T-helper 1 cell (primary cell): ENCODE measurements at regions not wholly inside any gene's neighbourhood (a gene's known extent, or its start where the extent isn't known, plus 50 kb on each side); places are given as distances from the start of the nearest gene placed in this dataset.
"Not testable (repeated sequence)": the region's sequence is repeated elsewhere in the genome, so short reads cannot be mapped to it uniquely, and the experiment has no call there.

Source experiments
- DNase-seq, 5 donors: peaks; one replicate each; pipeline ENCODE4 v3.0.0-alpha.2; 2012 to 2020

DNA sequence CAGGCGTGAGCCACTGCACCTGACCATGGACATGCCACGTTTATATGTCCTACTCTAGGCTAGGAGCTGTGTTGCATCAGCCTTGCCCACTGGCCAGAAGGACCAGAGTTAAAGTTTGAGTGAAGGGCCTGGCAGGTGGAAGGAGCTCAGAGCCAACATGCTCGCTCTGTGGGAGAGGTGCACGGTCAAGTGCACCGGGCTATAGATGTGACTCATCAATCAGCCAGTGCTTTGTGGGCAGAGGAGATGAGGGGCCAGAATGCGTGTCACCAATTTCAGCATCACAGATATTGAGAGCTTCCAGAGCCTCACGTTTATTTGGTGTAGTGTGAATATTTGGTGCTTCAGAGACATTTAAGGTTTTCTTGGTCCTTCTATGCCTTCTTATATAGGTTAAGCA, 137.3 kb upstream of the KBTBD8 start:
- DNase-seq = no peak

DNA sequence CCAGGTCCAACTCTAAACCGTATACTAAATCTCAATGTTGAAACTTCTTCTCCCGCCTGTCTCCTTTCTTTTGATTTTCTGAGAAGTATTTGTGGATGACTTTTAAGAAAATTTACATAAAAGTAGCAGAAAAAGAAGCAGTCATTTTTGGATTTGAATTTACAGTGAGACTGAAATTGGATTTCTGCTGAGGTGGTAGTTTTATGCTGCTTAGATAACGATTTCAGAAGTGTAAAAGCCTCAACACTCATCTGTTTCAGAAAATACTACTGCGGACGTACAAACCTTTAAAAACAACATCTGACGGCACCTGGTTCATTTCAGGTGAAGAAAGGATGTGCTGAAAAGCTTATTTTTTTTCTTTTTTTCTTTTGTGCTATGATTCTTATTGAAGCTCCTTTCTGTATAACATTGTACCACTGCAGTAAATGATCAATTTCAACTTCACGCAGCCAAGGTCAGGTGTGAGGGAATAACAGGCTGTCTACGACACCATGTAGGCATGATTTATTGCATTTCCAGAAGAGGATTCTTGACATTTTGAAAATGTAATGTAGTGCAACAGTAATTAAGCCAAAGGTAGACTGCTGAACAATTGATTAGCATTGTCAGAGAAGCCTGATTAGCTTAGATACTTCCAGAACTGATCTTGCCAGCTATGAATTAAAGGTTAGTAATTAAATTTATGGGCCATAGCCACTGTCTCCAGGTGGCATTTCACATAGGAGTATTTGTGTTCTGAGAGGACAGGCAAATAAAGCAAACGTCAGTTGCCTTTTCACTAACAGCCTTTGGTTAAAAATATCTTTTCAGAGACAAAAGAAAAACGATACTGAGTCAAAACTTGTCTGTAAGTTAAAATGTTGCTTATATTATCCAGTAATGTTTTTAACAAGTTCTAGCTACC, 134.6 kb upstream of the KBTBD8 start:
- no peak for DNase-seq

DNA sequence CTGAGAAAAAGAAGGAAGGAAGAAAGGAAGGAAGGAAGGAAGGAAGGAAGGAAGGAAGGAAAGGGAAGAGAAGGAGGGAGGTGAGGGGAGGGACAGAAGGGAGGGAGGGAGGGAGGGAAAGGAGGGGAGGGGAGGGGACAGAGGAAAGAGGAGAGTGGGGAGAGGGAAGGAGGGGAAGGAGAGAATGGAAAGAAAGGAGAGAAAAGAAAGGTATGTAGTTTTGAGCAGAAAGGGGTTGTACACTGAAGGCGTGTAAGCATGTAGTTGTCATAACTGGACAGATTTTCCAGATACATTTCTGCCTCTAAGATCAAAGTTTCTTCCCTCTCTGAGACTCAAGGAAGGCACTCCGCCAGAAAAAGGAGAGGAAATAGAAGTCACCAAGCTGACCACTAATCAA, 113.4 kb upstream of the KBTBD8 start:
- no peak for DNase-seq

DNA sequence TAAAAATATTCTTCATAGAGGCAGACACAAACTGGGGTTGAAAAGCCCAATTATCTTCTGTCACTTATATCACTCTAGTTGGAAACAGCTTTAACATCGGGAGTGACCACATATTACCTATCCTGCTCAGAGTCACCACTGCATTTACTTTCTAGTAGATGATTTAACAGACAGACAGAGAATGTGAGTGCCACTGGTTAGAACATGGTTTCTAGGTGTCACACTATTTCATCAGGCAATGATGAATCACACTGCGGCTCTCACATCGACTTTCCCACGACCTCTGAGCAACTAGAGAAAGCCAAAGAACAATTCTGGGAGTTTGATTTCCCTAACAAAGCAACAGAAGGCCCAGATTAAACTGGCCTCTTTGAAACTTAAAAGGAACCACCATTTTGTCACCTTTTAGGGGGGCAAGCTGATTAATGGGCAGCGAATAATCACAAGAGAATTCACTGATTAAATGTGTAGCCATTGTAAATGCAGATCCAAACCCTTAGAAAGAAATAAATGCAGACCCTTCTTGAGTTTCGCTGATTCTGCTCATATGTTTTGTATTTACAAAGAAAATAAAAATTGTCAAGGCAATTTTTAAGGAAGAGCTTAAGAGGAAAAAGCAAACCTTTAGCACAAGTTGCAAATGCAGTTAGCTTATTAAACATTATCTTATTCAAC, 112.6 kb upstream of the KBTBD8 start:
- DNase-seq = no peak

DNA sequence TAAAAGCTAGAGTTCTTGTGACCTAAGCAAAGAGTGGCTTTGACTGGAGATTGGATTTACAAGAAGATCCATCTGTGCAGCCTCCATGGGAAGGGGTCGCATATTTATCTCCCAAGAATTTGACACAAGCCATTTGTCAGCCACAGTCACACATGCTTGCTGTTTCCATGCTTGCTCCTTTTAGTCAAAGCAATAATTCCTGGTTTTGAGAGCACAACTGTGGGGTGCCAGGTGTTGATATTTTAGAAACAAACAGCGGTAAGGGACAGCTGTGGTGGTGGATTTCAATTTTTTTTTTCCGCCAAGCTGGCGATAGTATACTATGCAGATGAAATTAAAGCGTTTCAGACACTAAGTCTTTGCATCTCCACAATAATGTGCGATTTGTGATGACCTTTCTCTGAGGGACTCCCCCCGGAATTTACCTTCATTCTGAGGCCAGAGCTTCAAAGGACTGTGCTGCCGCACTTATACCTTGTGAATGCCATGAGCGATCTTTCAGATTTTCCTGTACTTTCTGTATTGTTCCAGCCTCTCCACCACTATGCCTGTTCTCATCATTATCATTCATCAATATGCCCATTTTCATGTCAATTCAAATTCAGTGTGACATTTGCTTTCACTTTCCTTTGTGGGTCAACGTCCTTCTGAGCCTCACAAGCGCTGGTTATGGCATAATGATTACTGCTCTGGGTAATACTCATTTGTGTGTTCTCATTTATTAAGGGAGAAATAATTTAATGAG, 108.2 kb upstream of the KBTBD8 start:
- DNase-seq = peak in 1 of 5 donors; percentile 10

DNA sequence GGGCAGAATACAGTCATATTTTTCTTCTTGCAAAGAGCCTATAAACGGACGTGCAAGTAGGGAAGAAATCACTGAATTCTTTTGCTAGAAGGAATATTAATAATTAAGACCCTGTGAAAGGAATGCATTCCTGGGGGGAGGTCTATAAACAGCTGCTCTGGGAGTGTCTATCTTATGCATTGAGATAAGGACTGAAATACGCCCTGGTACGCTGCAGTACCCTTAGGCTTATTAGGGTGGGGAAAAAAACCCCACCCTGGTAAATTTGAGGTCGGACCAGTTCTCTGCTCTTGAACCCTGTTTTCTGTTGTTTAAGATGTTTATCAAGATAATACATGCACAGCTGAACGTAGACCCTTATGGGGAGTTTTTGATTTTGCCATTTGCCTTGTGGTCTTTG, 100.0 kb upstream of the KBTBD8 start:
- no peak for DNase-seq

DNA sequence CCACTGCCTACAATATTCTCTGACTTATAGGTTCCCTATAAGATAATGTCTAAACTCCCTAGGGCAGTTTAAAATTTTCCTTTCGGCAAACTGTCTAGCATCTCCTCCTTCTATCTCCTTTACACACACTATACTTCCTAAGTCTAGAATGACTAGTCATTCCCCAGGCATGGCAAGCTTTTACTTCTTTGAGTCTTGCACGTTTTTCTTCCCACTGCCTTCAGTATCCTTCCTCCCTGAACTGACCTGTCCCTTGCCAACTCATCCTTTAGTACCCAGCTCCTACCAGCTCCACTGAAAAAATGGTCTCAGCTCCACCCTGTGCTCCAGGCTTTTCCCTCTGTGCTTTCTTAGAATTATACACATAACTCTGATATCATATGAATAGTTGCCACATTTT, 93.8 kb upstream of the KBTBD8 start:
- no peak for DNase-seq

DNA sequence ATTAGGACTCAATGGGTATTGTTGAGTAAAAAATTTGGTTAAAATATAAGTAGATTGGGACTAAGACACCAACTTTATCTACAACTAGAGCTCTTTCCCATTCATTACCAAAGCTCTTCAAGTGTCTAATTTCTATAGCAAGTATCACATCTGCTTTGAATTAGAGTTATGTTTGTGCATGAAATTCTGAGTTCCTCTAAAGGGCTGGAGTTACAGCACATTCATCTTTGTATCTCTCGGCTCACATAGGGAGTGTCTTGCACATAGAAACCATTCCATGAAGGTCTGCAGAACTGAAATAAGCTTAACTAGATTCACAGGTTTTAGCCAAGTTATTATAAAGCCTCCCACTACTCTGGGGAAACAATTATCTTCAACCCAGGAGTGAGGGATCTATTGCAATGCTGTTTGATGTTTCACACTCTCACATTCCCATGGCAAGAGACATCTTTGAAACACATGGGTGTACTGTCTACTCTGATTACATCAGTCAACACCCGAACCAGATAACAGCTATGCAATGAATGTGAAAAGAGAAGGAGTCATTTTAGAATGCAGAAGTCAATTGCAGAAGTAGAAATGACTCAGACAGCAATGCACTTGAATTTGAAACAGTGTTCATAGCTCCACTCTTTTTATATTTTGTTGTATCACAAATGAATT, 93.1 kb upstream of the KBTBD8 start:
- no peak for DNase-seq

DNA sequence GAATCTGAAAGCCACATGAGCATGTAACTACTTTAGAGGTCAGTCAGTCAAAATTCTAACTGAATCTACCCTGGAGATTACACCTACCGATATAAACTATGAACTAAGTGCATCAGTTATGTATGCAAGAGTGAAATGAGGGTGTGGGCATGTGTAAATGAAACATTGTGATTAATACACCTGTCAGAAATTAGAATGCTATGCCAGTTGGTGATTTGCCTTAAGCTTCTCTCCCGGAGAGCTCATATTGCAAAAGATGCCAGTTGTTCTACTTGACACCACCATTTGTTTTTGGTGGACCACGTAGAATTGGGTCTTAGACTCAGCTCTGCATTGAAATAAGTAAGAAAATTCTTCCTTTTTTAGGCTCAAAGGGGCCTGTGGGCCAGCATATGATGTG, 91.0 kb upstream of the KBTBD8 start:
- DNase-seq = no peak

DNA sequence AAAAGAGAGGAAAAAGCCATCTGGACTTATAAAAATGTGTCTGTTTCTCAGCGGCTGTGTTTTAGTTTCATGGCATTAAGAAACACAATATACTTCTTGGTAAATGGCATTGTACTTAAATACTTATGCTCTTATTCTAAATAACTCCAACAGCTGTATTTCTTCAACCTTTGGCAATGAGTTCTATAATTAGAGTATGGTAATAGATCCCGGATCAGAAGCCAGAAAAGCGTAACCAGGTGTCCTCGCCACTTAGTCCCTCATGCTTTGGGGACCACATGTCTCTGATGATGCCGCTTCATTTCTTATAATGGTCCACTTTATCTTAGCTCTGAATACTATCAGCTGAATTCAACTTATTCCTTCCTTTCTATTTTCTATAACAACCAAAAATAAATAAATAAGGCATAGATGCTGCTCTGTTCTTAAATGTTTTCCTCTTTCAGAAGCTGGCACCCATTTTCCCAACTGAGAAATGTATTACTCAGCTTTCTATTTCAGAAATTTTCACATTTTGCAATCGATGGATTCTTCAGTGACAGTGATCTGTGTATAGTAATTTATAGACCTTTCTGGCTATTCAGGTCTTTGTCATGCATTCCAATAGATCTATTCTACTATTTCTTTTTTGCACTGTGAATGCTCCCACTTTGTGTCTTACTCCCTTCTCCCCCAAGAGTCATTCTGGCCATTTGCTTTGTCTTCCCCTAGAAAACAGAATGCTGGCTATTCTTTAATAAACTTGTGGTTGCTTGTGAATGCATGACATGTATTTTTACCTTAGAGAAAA, 87.6 kb upstream of the KBTBD8 start:
- no peak for DNase-seq

DNA sequence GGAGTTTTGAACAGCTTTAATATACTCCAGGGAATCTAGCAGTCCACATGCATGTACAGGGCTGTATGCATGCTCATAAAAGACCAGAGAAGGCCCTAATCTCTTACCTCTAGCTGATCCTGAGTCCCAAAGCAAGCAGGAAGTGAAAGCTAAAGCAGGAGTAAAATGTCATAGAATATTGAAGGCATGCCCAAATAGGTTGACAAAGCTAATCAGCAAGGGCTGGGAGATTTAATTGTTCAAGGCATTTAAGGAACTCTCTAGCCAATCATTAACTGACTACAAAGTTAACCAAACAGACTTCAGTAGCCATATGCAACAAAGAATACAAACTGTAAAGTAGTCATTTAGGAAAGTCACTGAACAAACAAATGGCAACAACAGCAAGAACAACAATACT, 85.8 kb upstream of the KBTBD8 start:
- no peak for DNase-seq

DNA sequence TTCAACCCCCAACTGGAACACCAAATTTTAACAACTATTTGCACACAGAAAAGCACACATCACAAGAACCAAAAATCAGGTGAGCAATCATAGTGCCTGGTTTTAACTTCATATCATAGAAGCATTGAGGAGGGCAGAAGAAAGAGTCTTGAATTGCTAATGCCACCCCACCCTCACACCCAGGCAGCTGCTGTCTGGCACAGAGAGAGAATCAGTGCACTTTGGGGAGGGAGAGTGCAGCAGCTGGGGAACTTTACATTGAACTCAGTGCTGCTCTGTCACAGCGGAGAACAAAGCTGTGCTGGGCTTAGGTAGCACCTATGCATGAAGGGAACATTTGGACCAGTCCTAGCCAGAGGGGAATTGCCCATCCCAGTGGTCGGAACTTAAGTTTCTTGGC, 76.0 kb upstream of the KBTBD8 start:
- DNase-seq = no peak

DNA sequence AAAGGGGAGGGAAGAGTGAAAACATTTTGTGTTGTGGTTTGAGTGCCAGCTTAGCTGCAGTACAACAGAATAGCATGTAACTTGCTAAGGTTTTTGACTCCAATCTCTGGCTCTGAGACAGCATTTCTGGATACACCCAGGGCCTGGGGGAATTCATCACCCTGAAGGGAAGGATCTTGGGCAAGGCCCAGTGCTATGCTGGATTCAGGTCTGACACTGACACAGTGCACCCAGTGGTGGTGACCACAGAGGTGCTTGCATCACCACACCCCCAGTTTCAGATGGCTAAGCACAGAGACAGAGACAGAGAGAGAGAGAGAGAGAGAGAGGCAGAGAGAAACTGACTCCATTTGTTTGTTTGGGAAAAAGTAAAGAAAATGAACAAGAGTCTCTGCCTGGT, 74.1 kb upstream of the KBTBD8 start:
- no peak for DNase-seq

DNA sequence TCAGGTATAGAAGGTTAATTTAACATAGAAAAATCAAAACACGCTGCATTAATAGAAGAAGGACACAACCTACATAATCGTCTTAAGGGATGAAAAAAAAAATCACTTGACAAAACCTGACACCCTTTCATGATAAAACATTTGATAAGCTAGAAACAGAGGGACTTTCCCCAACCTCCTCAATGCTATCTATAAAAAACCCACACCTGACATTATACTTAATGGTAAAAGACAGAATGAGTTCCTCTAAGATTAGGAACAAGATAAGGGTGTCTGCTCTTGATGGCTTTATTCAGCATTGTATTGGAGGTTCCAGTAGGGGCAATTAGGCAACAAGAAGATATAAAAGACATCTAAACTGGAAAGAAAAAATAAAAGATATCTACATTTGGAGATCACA, 69.9 kb upstream of the KBTBD8 start:
- no peak for DNase-seq

DNA sequence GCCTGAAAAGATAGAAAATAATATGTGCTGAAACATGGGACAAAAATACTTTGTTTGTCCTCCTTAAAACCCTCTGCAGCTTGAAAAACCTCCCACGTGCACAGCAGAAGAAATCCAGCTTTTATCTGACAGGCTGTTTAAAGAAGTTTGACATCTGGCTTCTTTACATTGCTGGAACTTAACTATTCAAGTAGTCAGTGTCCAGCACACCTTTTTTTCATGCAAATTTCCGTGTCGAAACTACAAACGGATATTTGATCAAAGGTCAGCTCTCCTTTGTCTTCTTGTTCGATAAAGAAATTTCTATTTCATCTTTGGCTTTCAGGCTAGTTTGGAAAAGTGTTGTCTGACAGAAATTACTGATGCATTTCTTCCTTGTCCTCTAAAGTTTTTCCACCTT, 66.8 kb upstream of the KBTBD8 start:
- DNase-seq = no peak

DNA sequence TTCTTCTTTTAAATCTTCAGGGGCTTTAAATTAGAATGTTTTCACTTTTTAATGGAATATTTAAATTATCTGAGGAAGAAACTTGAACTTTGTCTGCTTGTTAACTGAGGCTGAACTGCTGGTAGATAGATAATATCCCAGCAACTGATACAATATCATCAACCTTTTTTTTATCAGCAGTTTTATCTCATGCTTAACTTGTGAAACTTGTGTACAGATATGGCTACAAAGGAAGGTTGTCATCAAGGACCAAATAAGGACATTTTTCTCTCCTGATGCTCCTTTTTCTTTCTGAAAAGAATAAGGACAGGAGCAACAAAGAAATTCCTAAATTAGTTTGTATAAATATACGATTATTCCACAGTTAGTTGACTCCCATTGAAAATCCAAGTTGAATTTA, 66.4 kb upstream of the KBTBD8 start:
- no peak for DNase-seq

DNA sequence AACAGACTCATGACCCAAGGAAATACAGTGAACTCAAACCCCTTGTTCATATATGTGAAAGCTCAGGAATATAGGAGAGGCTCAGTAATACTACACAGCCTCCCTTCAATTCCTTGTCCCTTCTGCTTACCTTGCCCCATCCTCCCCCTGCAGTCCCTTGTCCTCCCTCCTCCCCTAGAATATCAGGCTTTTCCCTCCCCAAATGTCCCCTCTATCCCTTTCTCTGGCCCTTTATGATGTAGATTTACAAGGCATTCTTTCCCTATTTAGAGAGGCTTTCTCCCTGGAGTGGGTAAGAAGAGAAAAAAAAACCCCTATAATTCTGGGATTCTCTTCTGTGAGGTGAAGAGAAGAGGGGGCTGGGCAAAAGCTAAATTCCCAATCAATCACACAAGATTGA, 64.9 kb upstream of the KBTBD8 start:
- DNase-seq = no peak

DNA sequence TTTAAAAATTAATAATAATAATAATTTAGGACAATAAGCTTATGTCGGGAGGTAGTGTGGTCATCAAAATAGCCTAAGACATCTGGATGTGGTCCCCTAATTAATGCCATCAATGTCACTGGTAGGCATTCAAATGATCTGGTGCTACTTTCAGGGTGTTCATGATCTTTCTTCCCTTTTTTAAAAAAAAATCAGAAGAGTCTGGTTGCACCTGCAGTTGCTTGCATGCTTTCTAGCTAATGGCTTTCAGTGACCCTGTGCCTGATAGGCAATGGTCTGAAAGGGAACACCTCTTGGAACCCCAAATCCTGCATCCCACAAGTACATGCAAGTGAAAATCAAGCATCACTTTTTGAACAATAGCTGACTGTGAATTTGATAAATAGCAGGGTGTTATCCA, 64.1 kb upstream of the KBTBD8 start:
- no peak for DNase-seq

DNA sequence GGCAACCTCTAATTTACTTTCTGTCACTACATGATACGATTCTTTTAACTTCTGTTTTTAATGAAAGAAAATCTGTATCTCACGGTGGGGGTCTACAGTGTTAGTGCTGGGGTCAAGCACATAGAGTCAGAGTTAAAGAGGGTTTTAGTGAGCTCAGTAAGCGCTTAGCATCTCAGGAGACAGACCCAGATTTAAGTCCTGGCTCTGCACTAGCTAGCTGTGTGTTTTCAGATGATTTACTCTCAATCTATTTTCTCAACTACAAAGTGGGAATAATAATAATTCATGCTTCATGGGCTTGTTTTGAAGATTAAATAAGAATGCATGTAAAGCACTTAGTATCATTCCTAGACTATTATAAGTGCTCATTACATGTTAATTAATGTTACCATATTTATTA, 63.4 kb upstream of the KBTBD8 start:
- no peak for DNase-seq

DNA sequence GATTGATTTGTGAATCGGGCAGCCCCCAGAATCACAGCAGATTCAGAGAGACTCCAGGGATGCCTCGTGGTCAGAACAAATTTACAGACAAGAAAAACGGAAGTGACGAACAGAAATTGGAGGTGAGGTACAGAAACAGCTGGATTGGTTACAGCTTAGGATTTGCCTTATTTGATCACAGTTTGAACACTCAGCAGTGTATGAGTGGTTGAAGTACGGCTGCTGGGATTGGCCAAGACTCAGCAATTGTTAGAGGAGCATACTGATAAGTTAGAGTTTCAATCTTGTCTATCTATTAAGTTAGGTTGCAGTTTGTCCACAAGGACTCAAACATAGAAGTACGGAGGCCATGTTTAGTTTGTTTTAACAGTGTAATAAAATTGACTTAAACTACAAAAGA, 61.1 kb upstream of the KBTBD8 start:
- DNase-seq = not testable (repeated sequence)

DNA sequence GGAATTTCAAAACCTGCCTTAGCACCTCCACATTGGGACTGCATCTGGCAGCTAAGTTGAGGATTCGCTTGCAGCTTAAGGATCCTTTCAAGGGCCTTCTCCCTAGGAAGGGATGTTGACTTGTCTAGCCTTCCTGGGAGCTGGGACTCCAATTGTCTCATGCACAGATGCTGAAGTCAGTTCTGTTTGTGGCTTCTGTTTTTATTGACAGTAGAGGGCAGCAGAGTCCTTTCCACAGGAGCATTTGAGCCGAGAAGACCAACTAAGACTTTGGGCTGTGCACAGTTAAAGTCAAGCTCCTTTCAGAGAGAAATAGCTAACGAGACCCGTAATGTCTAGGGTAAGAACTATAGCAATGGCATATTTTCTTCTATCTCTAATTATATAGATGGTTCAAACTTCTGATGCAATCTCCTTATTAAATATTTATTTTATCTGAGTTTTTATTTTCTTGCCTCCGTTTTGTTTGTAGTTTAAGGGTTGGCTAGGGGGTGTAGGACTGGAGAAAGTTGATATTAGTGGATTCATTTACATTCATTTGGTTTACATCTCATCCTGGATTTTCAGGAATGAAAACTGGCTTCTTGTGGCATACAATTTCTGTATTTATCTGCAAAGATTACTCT, 59.7 kb upstream of the KBTBD8 start:
- DNase-seq = peak in 2 of 5 donors; percentile 13 to 39

DNA sequence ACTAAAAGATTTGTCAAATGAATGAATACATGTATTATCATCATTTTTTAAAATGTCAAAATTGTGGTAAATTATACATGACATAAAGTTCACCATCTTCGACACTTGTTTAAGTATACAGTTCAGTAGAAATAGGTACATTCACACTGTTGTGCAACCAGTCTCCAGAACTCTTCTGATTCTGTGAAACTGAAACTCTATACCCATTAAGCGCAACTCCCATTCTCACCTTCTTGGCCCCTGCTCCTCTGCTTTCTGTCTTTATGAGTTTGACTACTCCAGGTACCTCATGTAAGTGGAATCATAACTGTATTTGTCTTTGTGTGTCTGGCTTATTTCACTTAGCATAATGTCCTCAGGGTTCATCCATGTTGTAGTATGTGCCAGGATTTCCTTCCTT, 50.1 kb upstream of the KBTBD8 start:
- DNase-seq = no peak
